HepG2 (cell line): ENCODE measurements at regions not wholly inside any gene's neighbourhood (a gene's known extent, or its start where the extent isn't known, plus 50 kb on each side); places are given as distances from the start of the nearest gene placed in this dataset.

Experiments
- ATAC-seq: fragments of 200-7000 bp; cut with Tn5 transposase; 3 replicates; pipeline ENCODE4 v1.9.1; 2020; ENCODE audit warnings: mild to moderate bottlenecking, moderate library complexity
- BruUV-seq: library from RNA; stranded (reverse); fragments of 400-500 nt; replicated peaks from 2 replicates; lab custom pipeline; 2021; lab: Mats Ljungman, UMichigan
- CTCF ChIA-PET: fragments of 300-600 bp; formaldehyde crosslinking; extraction: SDS; loops from one replicate; lab custom pipeline; 2021; ENCODE audit warnings: low total read pairs, inconsistent platforms, low intra/inter-chr PET ratio; lab: Yijun Ruan, JAX
- POLR2A ChIA-PET: fragments of 350-600 bp; sonication (Branson Sonifier 250); formaldehyde crosslinking; loops from one replicate; lab custom pipeline; 2020; ENCODE audit warnings: antibody characterized with exemption, inconsistent platforms; lab: Yijun Ruan, JAX
- DNase-seq: peaks from one replicate; pipeline ENCODE4 v3.0.0-alpha.2; 2015; ENCODE audit warnings: low spot score
- FAIRE-seq: peaks from 3 replicates; lab custom pipeline; 2011; peaks lifted over from hg19 to GRCh38; lab: Jason Lieb, UNC
- H2AFZ ChIP-seq: one replicate; pipeline ENCODE4 v1.6.1; 2011; ENCODE audit warnings: low read length, inconsistent platforms
- H3K27ac ChIP-seq: fragments of 300-600 bp; 3 replicates; pipeline ENCODE4 v1.8.0; 2011; ENCODE audit warnings: mixed run types, mild to moderate bottlenecking, mixed read lengths, low read length, inconsistent platforms; ENCODE audit not compliant: insufficient read depth; ENCODE audit errors: extremely low read length
- H3K27me3 ChIP-seq, 2 experiments: fragments of 200-600 bp in 1 of 2; 2 replicates in 1 of 2; 3 replicates in 1 of 2; pipeline versions ENCODE4 v1.6.0 to v1.8.0; 2011; ENCODE audit warnings: low read length in 2 of 2, mild to moderate bottlenecking in 2 of 2, moderate library complexity in 2 of 2, inconsistent platforms in 1 of 2; ENCODE audit not compliant: insufficient read depth in 2 of 2, control insufficient read depth in 1 of 2
- H3K36me3 ChIP-seq, 2 experiments: fragments of 200-600 bp in 1 of 2; replicated peaks in 1 of 2; 2 replicates in 1 of 2; 3 replicates in 1 of 2; pipeline versions ENCODE4 v1.5.1 to v1.8.0; 2011; ENCODE audit warnings: low read length in 2 of 2, inconsistent platforms in 1 of 2; ENCODE audit not compliant: insufficient read depth in 2 of 2, control insufficient read depth in 1 of 2
- H3K4me1 ChIP-seq: 2 replicates; pipeline ENCODE4 v1.5.1; 2012; ENCODE audit warnings: low read length, inconsistent platforms; ENCODE audit not compliant: insufficient read depth
- H3K4me2 ChIP-seq: 2 replicates; pipeline ENCODE4 v1.6.0; 2011; ENCODE audit warnings: low read depth, low read length, inconsistent platforms
- H3K4me3 ChIP-seq, 3 experiments: fragments of 200-600 bp in 1 of 3; sonication (generic), shearing (Covaris generic) in 1 of 3; replicated peaks in 1 of 3; 2 replicates each; pipeline ENCODE4 v1.5.1; 2011 to 2016; ENCODE audit warnings: low read length in 3 of 3, inconsistent platforms in 2 of 3, low read depth in 2 of 3, mild to moderate bottlenecking in 2 of 3, control low read depth in 1 of 3, mixed read lengths in 1 of 3; ENCODE audit not compliant: insufficient read depth in 1 of 3
- H3K79me2 ChIP-seq: one replicate; pipeline ENCODE4 v1.6.1; 2011; ENCODE audit warnings: low read length, inconsistent platforms; ENCODE audit not compliant: insufficient read depth
- H3K9ac ChIP-seq: 2 replicates; pipeline ENCODE4 v1.6.0; 2011; ENCODE audit warnings: mild to moderate bottlenecking, low read depth, low read length, inconsistent platforms; ENCODE audit not compliant: insufficient read depth
- H3K9me3 ChIP-seq: 2 replicates; pipeline ENCODE4 v1.5.1; 2012; ENCODE audit warnings: mild to moderate bottlenecking, low read length
- H4K20me1 ChIP-seq: 2 replicates; pipeline ENCODE4 v1.6.0; 2011; ENCODE audit warnings: inconsistent platforms, mild to moderate bottlenecking, low read length, moderate library complexity; ENCODE audit not compliant: insufficient read depth
- CBFB ChIP-seq: sonication (generic); formaldehyde crosslinking; IDR thresholded peaks from 2 replicates; pipeline ENCODE4 v1.4.0; 2020; ENCODE audit warnings: missing genetic modification reagents
- ELK4 ChIP-seq: sonication (generic); formaldehyde crosslinking; IDR thresholded peaks from 2 replicates; pipeline ENCODE4 v1.9.0; 2021; ENCODE audit warnings: missing genetic modification reagents, borderline replicate concordance
- FOXO1 ChIP-seq: sonication (generic); formaldehyde crosslinking; IDR thresholded peaks from 2 replicates; pipeline ENCODE4 v1.4.0; 2020; ENCODE audit warnings: missing genetic modification reagents
- GTF2F1 ChIP-seq: fragments of 150-350 bp; IDR thresholded peaks from 2 replicates; pipeline ENCODE4 v1.6.1; 2014; ENCODE audit warnings: low read length
- MED1 ChIP-seq: sonication (generic); formaldehyde crosslinking; IDR thresholded peaks from 2 replicates; pipeline ENCODE4 v1.4.0; 2020; ENCODE audit warnings: missing genetic modification reagents
- POLR2AphosphoS5 ChIP-seq: IDR thresholded peaks from 2 replicates; pipeline ENCODE4 v1.6.1; 2012; ENCODE audit warnings: low read depth, low read length
- POLR2G ChIP-seq: fragments of 200-400 bp; formaldehyde crosslinking; IDR thresholded peaks from 2 replicates; pipeline ENCODE4 v1.6.1; 2018; ENCODE audit warnings: mild to moderate bottlenecking, low read depth, low read length, moderate library complexity
- RFXANK ChIP-seq: IDR thresholded peaks from 2 replicates; pipeline ENCODE4 v1.6.1; 2016
- ZFP36L2 ChIP-seq: sonication (generic); formaldehyde crosslinking; IDR thresholded peaks from 2 replicates; pipeline ENCODE4 v1.4.0; 2020; ENCODE audit warnings: missing genetic modification reagents
- ZFP90 ChIP-seq: sonication (generic); formaldehyde crosslinking; IDR thresholded peaks from 2 replicates; pipeline ENCODE4 v1.8.0; 2022; ENCODE audit warnings: missing genetic modification reagents, mild to moderate bottlenecking, inconsistent platforms, borderline replicate concordance
- ZNF143 ChIP-seq: sonication (generic); formaldehyde crosslinking; IDR thresholded peaks from 2 replicates; pipeline ENCODE4 v1.4.0; 2020; ENCODE audit warnings: missing genetic modification reagents
- ZNF280D ChIP-seq: sonication (generic); formaldehyde crosslinking; IDR thresholded peaks from 2 replicates; pipeline ENCODE4 v1.5.1; 2020; ENCODE audit warnings: mild to moderate bottlenecking, missing genetic modification reagents
- ZNF350 ChIP-seq: sonication (generic); formaldehyde crosslinking; IDR thresholded peaks from 2 replicates; pipeline ENCODE4 v1.4.0; 2020; ENCODE audit warnings: mild to moderate bottlenecking, low read depth, missing genetic modification reagents, borderline replicate concordance
- ZNF557 ChIP-seq: sonication (generic); formaldehyde crosslinking; IDR thresholded peaks from 2 replicates; pipeline ENCODE4 v1.4.0; 2020; ENCODE audit warnings: missing genetic modification reagents
- ZNF563 ChIP-seq: sonication (generic); formaldehyde crosslinking; IDR thresholded peaks from 2 replicates; pipeline ENCODE4 v1.8.0; 2022; ENCODE audit warnings: mild to moderate bottlenecking, moderate library complexity, missing genetic modification reagents
- ZNF644 ChIP-seq: IDR thresholded peaks from 2 replicates; pipeline ENCODE4 v1.6.1; 2016; ENCODE audit warnings: low read depth
- WGBS: methylation state at CpG from one replicate; pipeline ENCODE4 v1.1.6; 2017; ENCODE audit warnings: low lambda C conversion rate; 5-methylcytosine and 5-hydroxymethylcytosine counted together
- in situ Hi-C: cut with HindIII; loops from 2 replicates; pipeline ENCODE4 v1.10.0; 2017; ENCODE audit warnings: low pct_unique_long_range_greater_than_20kb; ENCODE audit not compliant: extremely low pct_ligation_motif_present
- intact Hi-C: fragments of 100-400 bp; cut with micrococcal nuclease; formaldehyde crosslinking; loops from one replicate; pipeline ENCODE4 v1.10.0; 2022; ENCODE audit not compliant: unreplicated experiment
- TF ChIP-seq, protein P1 (sequence below): IDR thresholded peaks from 2 replicates; pipeline ENCODE4 v1.6.1; 2016; ENCODE audit warnings: mild to moderate bottlenecking, missing biosample characterization, missing genetic modification reagents

- POLR2A ChIA-PET = no interaction called here
- H3K27me3 ChIP-seq = no peaks in the 10 kb centered on the region
- FAIRE-seq (no peak), DNase-seq (no peak), ATAC-seq (no peak)
- no peaks in the 10 kb centered on the region for H3K79me2 ChIP-seq
- no peak overlapping the region for H3K4me3 ChIP-seq
- no peaks in the 10 kb centered on the region for H3K4me1 ChIP-seq
- H3K9me3 ChIP-seq = no peaks in the 10 kb centered on the region
- H3K27ac ChIP-seq = no peak overlapping the region
- no peak overlapping the region for H2AFZ ChIP-seq
- TF ChIP-seq ZNF143 (CRISPR knock-in tag) (no peak), RFXANK (CRISPR knock-in tag) (no peak), ZNF557 (CRISPR knock-in tag) (no peak), GTF2F1 (no peak), ZFP90 (CRISPR knock-in tag) (no peak), ZNF350 (CRISPR knock-in tag) (no peak)
- H4K20me1 ChIP-seq = no peaks in the 10 kb centered on the region
- BruUV-seq = no TSS peak
- intact Hi-C loops (no loop called here), in situ Hi-C loops (no loop called here)
- H3K36me3 ChIP-seq = no peaks in the 10 kb centered on the region
- CTCF ChIA-PET = no interaction called here
- 12% methylated on average over 3 of the region's 3 CpGs for WGBS
- no peak overlapping the region for H3K4me2 ChIP-seq
- H3K9ac ChIP-seq = no peak overlapping the region
Measured at GRCh38 chr7:16083931-16084330, 337.4 kb downstream of the CRPPA start.

GRCh38 chr7:16080131-16080530 lies 341.2 kb downstream of the CRPPA start:
- no peaks in the 10 kb centered on the region for H3K4me1 ChIP-seq
- intact Hi-C loops (no loop called here), in situ Hi-C loops (no loop called here)
- no peaks in the 10 kb centered on the region for H3K9me3 ChIP-seq
- WGBS = 72% methylated on average over 2 of the region's 2 CpGs
- no peaks in the 10 kb centered on the region for H3K79me2 ChIP-seq
- no peak overlapping the region for H3K27ac ChIP-seq
- POLR2A ChIA-PET = no interaction called here
- ATAC-seq = no peak
- FAIRE-seq = no peak
- no peaks in the 10 kb centered on the region for H3K36me3 ChIP-seq
- H2AFZ ChIP-seq = no peak overlapping the region
- CTCF ChIA-PET = no interaction called here
- H3K4me2 ChIP-seq = no peak overlapping the region
- H3K9ac ChIP-seq = no peak overlapping the region
- no peaks in the 10 kb centered on the region for H4K20me1 ChIP-seq
- no peak overlapping the region for H3K4me3 ChIP-seq
- DNase-seq = no peak
- no TSS peak for BruUV-seq
- no peaks in the 10 kb centered on the region for H3K27me3 ChIP-seq
- no peak for TF ChIP-seq FOXO1 (CRISPR knock-in tag)
- TF ChIP-seq, protein P1, sequence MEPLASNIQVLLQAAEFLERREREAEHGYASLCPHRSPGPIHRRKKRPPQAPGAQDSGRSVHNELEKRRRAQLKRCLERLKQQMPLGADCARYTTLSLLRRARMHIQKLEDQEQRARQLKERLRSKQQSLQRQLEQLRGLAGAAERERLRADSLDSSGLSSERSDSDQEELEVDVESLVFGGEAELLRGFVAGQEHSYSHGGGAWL (CRISPR knock-in tag) = no peak
- no peak for TF ChIP-seq CBFB (CRISPR knock-in tag)
- no peak for TF ChIP-seq ELK4 (CRISPR knock-in tag)
- no peak for TF ChIP-seq ZNF280D (CRISPR knock-in tag)
- no peak for TF ChIP-seq ZNF563
- TF ChIP-seq POLR2G = no peak
- TF ChIP-seq ZFP36L2 (CRISPR knock-in tag) = no peak
- TF ChIP-seq POLR2AphosphoS5 = no peak
- no peak for TF ChIP-seq MED1 (CRISPR knock-in tag)
- TF ChIP-seq ZNF644 (CRISPR knock-in tag) = no peak
